Esophagus squamous epithelium (tissue), 4 donors: ENCODE measurements at regions not wholly inside any gene's neighbourhood (a gene's known extent, or its start where the extent isn't known, plus 50 kb on each side); places are given as distances from the start of the nearest gene placed in this dataset.

Experiments
- POLR2A ChIP-seq, 4 donors: fragments of 450-650 bp; IDR thresholded peaks; one replicate each; pipeline ENCODE4 v1.6.1; 2017; ENCODE audit warnings: antibody characterized with exemption in 4 of 4, mild to moderate bottlenecking in 4 of 4, moderate library complexity in 3 of 4
- TF ChIP-seq, protein P1 (sequence below), 6 experiments: fragments of 450-650 bp in 4 of 6; fragments of 200-600 bp in 2 of 6; sonication (generic) in 2 of 6; IDR thresholded peaks; one replicate each; pipeline ENCODE4 v1.5.1; 2016 to 2019; ENCODE audit warnings: antibody characterized with exemption in 6 of 6, mild to moderate bottlenecking in 4 of 6, moderate library complexity in 4 of 6

DNA sequence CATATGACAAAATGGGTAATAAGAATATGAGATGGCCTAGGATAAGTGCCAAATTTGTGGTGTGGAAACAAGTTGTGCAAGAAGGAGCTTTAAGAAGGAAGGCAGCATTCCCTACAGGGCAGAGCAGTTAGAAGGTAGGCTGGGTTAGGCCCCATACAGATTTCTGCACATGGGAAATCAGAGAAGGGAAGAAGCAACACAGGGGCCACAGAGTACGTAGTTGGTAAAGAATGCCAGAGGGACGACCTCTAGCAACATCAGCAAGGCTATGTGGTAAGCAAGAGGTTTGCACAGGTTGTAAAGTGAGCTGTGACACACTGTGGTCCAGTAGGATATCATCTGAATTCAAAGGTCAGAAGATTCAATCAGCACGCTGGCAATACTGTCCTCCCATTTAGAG is 765.6 kb upstream of the B3GALT2 start:
- no peak for TF ChIP-seq POLR2A (IDR thresholded peaks at IDR 0.05)
- TF ChIP-seq, protein P1, sequence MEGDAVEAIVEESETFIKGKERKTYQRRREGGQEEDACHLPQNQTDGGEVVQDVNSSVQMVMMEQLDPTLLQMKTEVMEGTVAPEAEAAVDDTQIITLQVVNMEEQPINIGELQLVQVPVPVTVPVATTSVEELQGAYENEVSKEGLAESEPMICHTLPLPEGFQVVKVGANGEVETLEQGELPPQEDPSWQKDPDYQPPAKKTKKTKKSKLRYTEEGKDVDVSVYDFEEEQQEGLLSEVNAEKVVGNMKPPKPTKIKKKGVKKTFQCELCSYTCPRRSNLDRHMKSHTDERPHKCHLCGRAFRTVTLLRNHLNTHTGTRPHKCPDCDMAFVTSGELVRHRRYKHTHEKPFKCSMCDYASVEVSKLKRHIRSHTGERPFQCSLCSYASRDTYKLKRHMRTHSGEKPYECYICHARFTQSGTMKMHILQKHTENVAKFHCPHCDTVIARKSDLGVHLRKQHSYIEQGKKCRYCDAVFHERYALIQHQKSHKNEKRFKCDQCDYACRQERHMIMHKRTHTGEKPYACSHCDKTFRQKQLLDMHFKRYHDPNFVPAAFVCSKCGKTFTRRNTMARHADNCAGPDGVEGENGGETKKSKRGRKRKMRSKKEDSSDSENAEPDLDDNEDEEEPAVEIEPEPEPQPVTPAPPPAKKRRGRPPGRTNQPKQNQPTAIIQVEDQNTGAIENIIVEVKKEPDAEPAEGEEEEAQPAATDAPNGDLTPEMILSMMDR (IDR thresholded peaks at IDR 0.05) = no peak
